ENCODE measurements at regions not wholly inside any gene's neighbourhood (a gene's known extent, or its start where the extent isn't known, plus 50 kb on each side); places are given as distances from the start of the nearest gene placed in this dataset.

GRCh38 chr7:80018941-80019808 lies 115.5 kb upstream of the GNAI1 start:
- no peak overlapping the region for H3K27ac ChIP-seq
- no peak overlapping the region for H3K4me3 ChIP-seq
- H3K27me3 ChIP-seq: no peaks in the 10 kb centered on the region
- TF ChIP-seq POLR2A (IDR thresholded peaks at IDR 0.05): no peak
- TF ChIP-seq, protein P1, sequence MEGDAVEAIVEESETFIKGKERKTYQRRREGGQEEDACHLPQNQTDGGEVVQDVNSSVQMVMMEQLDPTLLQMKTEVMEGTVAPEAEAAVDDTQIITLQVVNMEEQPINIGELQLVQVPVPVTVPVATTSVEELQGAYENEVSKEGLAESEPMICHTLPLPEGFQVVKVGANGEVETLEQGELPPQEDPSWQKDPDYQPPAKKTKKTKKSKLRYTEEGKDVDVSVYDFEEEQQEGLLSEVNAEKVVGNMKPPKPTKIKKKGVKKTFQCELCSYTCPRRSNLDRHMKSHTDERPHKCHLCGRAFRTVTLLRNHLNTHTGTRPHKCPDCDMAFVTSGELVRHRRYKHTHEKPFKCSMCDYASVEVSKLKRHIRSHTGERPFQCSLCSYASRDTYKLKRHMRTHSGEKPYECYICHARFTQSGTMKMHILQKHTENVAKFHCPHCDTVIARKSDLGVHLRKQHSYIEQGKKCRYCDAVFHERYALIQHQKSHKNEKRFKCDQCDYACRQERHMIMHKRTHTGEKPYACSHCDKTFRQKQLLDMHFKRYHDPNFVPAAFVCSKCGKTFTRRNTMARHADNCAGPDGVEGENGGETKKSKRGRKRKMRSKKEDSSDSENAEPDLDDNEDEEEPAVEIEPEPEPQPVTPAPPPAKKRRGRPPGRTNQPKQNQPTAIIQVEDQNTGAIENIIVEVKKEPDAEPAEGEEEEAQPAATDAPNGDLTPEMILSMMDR (IDR thresholded peaks at IDR 0.05): peak; percentile 13 to 63 (median 62)
- peak in 1 of 3 donors; percentile 46 for DNase-seq
- no peaks in the 10 kb centered on the region for H3K4me1 ChIP-seq
- H3K9me3 ChIP-seq: no peaks in the 10 kb centered on the region
- H3K36me3 ChIP-seq: no peaks in the 10 kb centered on the region

DNA sequence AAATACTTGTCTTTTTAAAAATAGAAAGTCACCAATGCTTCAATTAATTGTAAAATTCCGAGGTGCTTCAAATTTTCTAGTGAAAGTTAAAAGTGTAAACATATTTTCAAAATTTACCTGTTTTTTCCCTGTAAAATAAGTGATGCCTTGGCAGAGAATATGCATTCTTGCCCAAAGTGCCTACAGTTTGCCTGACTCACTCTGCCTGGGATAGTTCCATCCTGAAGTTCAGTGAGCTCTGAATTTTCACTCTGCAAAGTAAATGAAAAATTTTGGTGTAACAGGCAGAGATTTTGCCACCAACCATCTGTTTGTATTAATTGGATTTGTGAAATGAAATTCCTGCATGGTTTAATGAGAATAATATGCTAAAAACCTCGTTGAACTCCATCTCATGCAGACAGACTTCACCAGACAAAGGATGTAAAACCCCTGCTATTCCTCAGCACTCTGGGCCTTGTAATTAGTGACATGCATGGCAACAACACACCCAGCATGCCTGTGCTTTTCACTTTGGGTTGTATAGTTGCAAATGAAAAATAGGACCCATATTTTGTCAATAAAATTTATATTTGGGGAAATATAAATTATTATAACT lies 117.4 kb upstream of the GNAI1 start:
- Histone ChIP-seq H3K36me3 (no peaks in the 10 kb centered on the region), H3K9me3 (no peaks in the 10 kb centered on the region), H3K4me3 (no peak overlapping the region), H3K27ac (no peak overlapping the region), H3K4me1 (no peaks in the 10 kb centered on the region), H3K27me3 (no peaks in the 10 kb centered on the region)
- TF ChIP-seq, protein P1 (IDR thresholded peaks at IDR 0.05): no peak
- no peak for TF ChIP-seq POLR2A (IDR thresholded peaks at IDR 0.05)
- no peak for DNase-seq

DNA sequence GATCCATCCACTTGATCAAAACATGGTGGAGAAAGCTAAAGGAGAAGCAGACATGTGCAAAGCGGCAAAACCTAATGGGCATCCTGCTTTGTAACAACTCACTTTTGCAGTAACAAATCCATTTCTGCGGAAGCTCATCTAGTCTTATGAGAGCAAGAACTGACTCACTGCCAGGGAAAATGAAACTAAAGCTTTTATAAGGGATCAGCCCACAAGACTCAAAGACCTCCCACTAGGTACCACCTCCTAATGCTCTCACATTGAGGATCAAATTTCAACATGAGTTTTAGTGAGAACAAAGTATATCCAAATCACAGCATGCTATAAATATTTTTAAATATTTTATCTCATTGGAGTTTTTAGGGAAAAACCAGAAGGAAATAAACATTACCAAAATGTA lies 120.1 kb upstream of the GNAI1 start:
- TF ChIP-seq, protein P1 (IDR thresholded peaks at IDR 0.05): no peak
- no peak for TF ChIP-seq POLR2A (IDR thresholded peaks at IDR 0.05)
- Histone ChIP-seq H3K9me3 (no peaks in the 10 kb centered on the region), H3K36me3 (no peaks in the 10 kb centered on the region), H3K4me3 (no peak overlapping the region), H3K4me1 (no peaks in the 10 kb centered on the region), H3K27ac (no peak overlapping the region), H3K27me3 (no peaks in the 10 kb centered on the region)
- no peak for DNase-seq

- Histone ChIP-seq H3K27me3 (no peaks in the 10 kb centered on the region), H3K36me3 (no peaks in the 10 kb centered on the region), H3K27ac (no peak overlapping the region), H3K9me3 (no peaks in the 10 kb centered on the region), H3K4me3 (no peak overlapping the region), H3K4me1 (no peaks in the 10 kb centered on the region)
- no peak for TF ChIP-seq POLR2A (IDR thresholded peaks at IDR 0.05)
- TF ChIP-seq, protein P1 (IDR thresholded peaks at IDR 0.05): no peak
- DNase-seq: no peak
These were observed 126.6 kb upstream of the GNAI1 start for GRCh38 chr7:80008039-80008438.

DNA sequence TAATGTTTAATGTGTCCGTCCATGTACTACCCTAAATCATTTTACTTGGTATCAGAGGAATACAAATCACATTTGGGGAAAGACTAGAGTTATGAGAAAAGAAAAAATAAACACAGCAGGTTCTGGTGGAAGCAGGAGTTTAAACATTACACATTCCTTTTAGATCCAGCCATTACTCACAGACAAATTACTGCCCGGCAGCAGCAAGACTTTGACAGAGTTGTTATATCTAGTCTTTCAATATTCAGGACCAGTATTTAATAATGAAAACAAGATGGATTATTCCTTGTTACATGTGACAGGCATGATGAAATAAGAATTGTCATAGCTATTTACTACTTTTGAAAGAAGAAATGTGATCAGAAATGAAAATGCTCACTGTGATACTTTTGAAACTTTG lies 131.8 kb upstream of the GNAI1 start:
- Histone ChIP-seq H3K27ac (no peak overlapping the region), H3K27me3 (no peaks in the 10 kb centered on the region), H3K4me1 (no peaks in the 10 kb centered on the region), H3K4me3 (no peak overlapping the region), H3K9me3 (no peaks in the 10 kb centered on the region), H3K36me3 (no peaks in the 10 kb centered on the region)
- DNase-seq: no peak
- TF ChIP-seq, protein P1 (IDR thresholded peaks at IDR 0.05): no peak
- TF ChIP-seq POLR2A (IDR thresholded peaks at IDR 0.05): no peak

Data from Peyer's patch (tissue), 4 donors.